Body of pancreas (tissue), 4 donors: ENCODE measurements at regions not wholly inside any gene's neighbourhood (a gene's known extent, or its start where the extent isn't known, plus 50 kb on each side); places are given as distances from the start of the nearest gene placed in this dataset.

Experiments
- ATAC-seq: fragments of 150-250 bp; one replicate; pipeline ENCODE4 v1.9.1; 2016
- DNase-seq, 4 donors: peaks; one replicate each; pipeline ENCODE4 v3.0.0-alpha.2; 2019
- H3K27ac ChIP-seq, 4 donors: fragments of 200-600 bp; sonication (generic); 1 replicate in 3 of 4; 2 replicates in 1 of 4; pipeline versions ENCODE4 v1.5.1 to v1.6.1; 2016 to 2019; ENCODE audit warnings: mild to moderate bottlenecking in 1 of 4, mixed read lengths in 1 of 4, moderate library complexity in 1 of 4
- H3K27me3 ChIP-seq, 2 donors: fragments of 200-600 bp; sonication (generic); one replicate each; pipeline ENCODE4 v1.6.0; 2016; ENCODE audit warnings: mild to moderate bottlenecking in 1 of 2
- H3K36me3 ChIP-seq, 2 donors: fragments of 200-600 bp; sonication (generic); replicated peaks in 1 of 2; 2 replicates each; pipeline ENCODE4 v1.5.1; 2016; ENCODE audit warnings: low read depth in 2 of 2; ENCODE audit not compliant: insufficient read depth in 1 of 2
- H3K4me1 ChIP-seq: fragments of 200-600 bp; sonication (generic); one replicate; pipeline ENCODE4 v1.6.0; 2016
- H3K4me3 ChIP-seq, 2 donors: fragments of 200-600 bp; sonication (generic); 1 replicate in 1 of 2; 2 replicates in 1 of 2; pipeline ENCODE4 v1.5.1; 2016 to 2019
- H3K9me3 ChIP-seq, 3 donors: fragments of 200-600 bp; sonication (generic); 1 replicate in 2 of 3; 2 replicates in 1 of 3; pipeline ENCODE4 v1.5.1; 2016
- CTCF ChIP-seq, 7 experiments: fragments of 450-650 bp in 4 of 7; fragments of 200-600 bp in 3 of 7; sonication (generic) in 3 of 7; IDR thresholded peaks; one replicate each; pipeline ENCODE4 v1.5.1; 2016 to 2019; ENCODE audit warnings: antibody characterized with exemption in 7 of 7
- POLR2A ChIP-seq, 3 donors: fragments of 450-650 bp; IDR thresholded peaks; one replicate each; pipeline ENCODE4 v1.6.1; 2016; ENCODE audit warnings: antibody characterized with exemption in 3 of 3, mild to moderate bottlenecking in 2 of 3
- WGBS, 2 donors: methylation state at CpG; one replicate each; pipeline ENCODE4 v1.1.5; 2017; 5-methylcytosine and 5-hydroxymethylcytosine counted together
- intact Hi-C: fragments of 100-400 bp; cut with DNase I; formaldehyde crosslinking; loops from one replicate; pipeline ENCODE4 v1.15.1; 2023

- DNase-seq (no peak), ATAC-seq (no peak)
- Histone ChIP-seq H3K36me3 (no peaks in the 10 kb centered on the region), H3K27ac (no peak overlapping the region), H3K27me3 (no peaks in the 10 kb centered on the region), H3K9me3 (no peaks in the 10 kb centered on the region), H3K4me3 (no peak overlapping the region), H3K4me1 (no peaks in the 10 kb centered on the region)
- TF ChIP-seq CTCF (IDR thresholded peaks at IDR 0.05) (no peak), POLR2A (IDR thresholded peaks at IDR 0.05) (no peak)
- intact Hi-C loops: no loop called here
- WGBS, 2 donors: 82 to 89% methylated on average over 6 of the region's 6 CpGs
Observed at GRCh38 chr13:82294226-82294625, 1588.0 kb downstream of the SLITRK1 start.

- H3K4me3 ChIP-seq: no peak overlapping the region
- H3K27ac ChIP-seq: no peak overlapping the region
- intact Hi-C loops: no loop called here
- no peaks in the 10 kb centered on the region for H3K36me3 ChIP-seq
- no peak for TF ChIP-seq POLR2A (IDR thresholded peaks at IDR 0.05)
- no peak for TF ChIP-seq CTCF (IDR thresholded peaks at IDR 0.05)
- no peaks in the 10 kb centered on the region for H3K27me3 ChIP-seq
- no peak for ATAC-seq
- no peaks in the 10 kb centered on the region for H3K4me1 ChIP-seq
- WGBS, 2 donors: 56 to 57% methylated on average over 2 of the region's 2 CpGs
- DNase-seq: no peak
- no peaks in the 10 kb centered on the region for H3K9me3 ChIP-seq
Observed at GRCh38 chr13:82292334-82292733, 1589.9 kb downstream of the SLITRK1 start.

- TF ChIP-seq CTCF (IDR thresholded peaks at IDR 0.05) (no peak), POLR2A (IDR thresholded peaks at IDR 0.05) (no peak)
- Histone ChIP-seq H3K9me3 (no peaks in the 10 kb centered on the region), H3K4me1 (no peaks in the 10 kb centered on the region), H3K36me3 (no peaks in the 10 kb centered on the region), H3K27ac (no peak overlapping the region), H3K27me3 (no peaks in the 10 kb centered on the region), H3K4me3 (no peak overlapping the region)
- ATAC-seq (no peak), DNase-seq (no peak)
- intact Hi-C loops: no loop called here
- 19 to 24% methylated on average over 3 of the region's 3 CpGs for WGBS, 2 donors
Observed at GRCh38 chr13:82291852-82292251, 1590.4 kb downstream of the SLITRK1 start.

- ATAC-seq: no peak
- intact Hi-C loops: no loop called here
- no peaks in the 10 kb centered on the region for H3K9me3 ChIP-seq
- WGBS, 2 donors: 83 to 85% methylated on average over 6 of the region's 6 CpGs
- no peak overlapping the region for H3K27ac ChIP-seq
- H3K36me3 ChIP-seq: no peaks in the 10 kb centered on the region
- TF ChIP-seq CTCF (IDR thresholded peaks at IDR 0.05): no peak
- TF ChIP-seq POLR2A (IDR thresholded peaks at IDR 0.05): no peak
- no peaks in the 10 kb centered on the region for H3K27me3 ChIP-seq
- H3K4me3 ChIP-seq: no peak overlapping the region
- no peak for DNase-seq
- H3K4me1 ChIP-seq: no peaks in the 10 kb centered on the region
Observed at GRCh38 chr13:82275644-82276043, 1606.6 kb downstream of the SLITRK1 start.

GRCh38 chr13:82259284-82259683 is 1623.0 kb downstream of the SLITRK1 start:
- TF ChIP-seq CTCF (IDR thresholded peaks at IDR 0.05) (no peak), POLR2A (IDR thresholded peaks at IDR 0.05) (no peak)
- no peak for DNase-seq

More at GRCh38 chr13:82259284-82259683, 1623.0 kb downstream of the SLITRK1 start:
- intact Hi-C loops: no loop called here
- Histone ChIP-seq H3K9me3 (no peaks in the 10 kb centered on the region), H3K4me1 (no peaks in the 10 kb centered on the region), H3K4me3 (no peak overlapping the region), H3K27me3 (no peaks in the 10 kb centered on the region), H3K27ac (no peak overlapping the region), H3K36me3 (no peaks in the 10 kb centered on the region)
- no peak for ATAC-seq
- 83 to 92% methylated on average over 13 of the region's 13 CpGs for WGBS, 2 donors
